Rectal smooth muscle tissue (tissue), 1 donor: ENCODE measurements at regions not wholly inside any gene's neighbourhood (a gene's known extent, or its start where the extent isn't known, plus 50 kb on each side); places are given as distances from the start of the nearest gene placed in this dataset.

Source experiments
- H3K27ac ChIP-seq: one replicate; pipeline ENCODE4 v1.7.0; 2013; ENCODE audit warnings: low read depth, low read length, inconsistent platforms
- H3K27me3 ChIP-seq: one replicate; pipeline ENCODE4 v1.7.0; 2013; ENCODE audit warnings: low read length; ENCODE audit not compliant: control insufficient read depth, insufficient read depth
- H3K36me3 ChIP-seq: one replicate; pipeline ENCODE4 v1.7.0; 2013; ENCODE audit warnings: low read length; ENCODE audit not compliant: control insufficient read depth, insufficient read depth
- H3K4me1 ChIP-seq: one replicate; pipeline ENCODE4 v1.7.0; 2013; ENCODE audit warnings: low read length; ENCODE audit not compliant: control insufficient read depth, insufficient read depth
- H3K4me3 ChIP-seq: one replicate; pipeline ENCODE4 v1.7.0; 2013; ENCODE audit warnings: low read length
- H3K9ac ChIP-seq: one replicate; pipeline ENCODE4 v1.7.0; 2013; ENCODE audit warnings: low read length

DNA sequence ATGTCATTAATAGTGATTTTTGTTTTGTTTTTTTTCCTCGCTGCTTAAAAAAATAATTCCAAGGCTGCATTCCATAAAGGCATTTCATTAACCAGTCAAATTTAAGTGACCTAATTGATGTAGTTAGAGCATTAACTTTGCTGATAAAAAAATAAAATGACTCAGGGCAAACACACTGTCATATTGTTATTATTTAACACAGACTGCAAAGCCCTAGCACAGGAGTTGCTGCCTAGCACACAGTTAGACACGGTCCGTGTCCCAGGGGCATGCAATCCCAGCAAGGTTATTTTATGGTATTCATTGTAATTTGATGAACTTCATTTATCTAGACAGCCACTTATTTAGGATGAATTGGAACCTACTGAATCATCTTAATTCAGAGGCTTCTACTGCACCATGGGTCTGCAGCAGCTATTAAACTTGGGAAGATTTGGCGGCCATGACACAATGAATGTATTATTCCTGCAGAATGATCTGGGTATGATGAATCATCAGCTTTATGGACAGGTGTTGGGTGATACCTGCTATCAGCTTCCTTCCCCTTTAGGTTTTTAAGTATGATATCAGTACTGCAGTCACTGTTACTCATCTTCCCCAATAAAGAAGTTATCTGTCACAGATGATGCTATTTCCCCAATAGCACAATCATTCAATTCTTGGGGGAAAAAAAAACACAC is 182.7 kb downstream of the PPARGC1A start:
- Histone ChIP-seq H3K27me3 (no peaks in the 10 kb centered on the region), H3K36me3 (no peaks in the 10 kb centered on the region), H3K4me1 (no peaks in the 10 kb centered on the region), H3K9ac (no peak overlapping the region), H3K27ac (no peak overlapping the region), H3K4me3 (no peak overlapping the region)

DNA sequence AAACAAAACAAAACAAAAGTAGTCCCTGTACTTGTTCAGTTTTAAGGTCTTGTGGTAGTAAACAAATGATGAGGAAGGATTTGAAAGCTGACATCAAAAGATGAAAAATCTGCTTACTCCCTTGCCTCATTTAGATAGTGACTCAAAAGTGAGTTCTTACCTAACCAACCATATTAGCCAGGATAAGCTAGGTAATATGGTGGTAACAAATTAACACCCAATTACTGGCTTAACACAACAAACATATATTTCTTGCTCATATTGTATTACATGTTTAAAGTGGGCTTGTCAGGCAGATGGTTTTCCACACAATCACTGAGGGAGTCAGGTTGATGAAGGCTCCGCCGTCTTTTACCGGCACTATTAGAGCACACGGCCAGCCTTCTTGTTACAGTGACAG is 189.7 kb downstream of the PPARGC1A start:
- Histone ChIP-seq H3K4me3 (no peak overlapping the region), H3K4me1 (no peaks in the 10 kb centered on the region), H3K27ac (no peak overlapping the region), H3K9ac (no peak overlapping the region), H3K27me3 (no peaks in the 10 kb centered on the region), H3K36me3 (no peaks in the 10 kb centered on the region)

DNA sequence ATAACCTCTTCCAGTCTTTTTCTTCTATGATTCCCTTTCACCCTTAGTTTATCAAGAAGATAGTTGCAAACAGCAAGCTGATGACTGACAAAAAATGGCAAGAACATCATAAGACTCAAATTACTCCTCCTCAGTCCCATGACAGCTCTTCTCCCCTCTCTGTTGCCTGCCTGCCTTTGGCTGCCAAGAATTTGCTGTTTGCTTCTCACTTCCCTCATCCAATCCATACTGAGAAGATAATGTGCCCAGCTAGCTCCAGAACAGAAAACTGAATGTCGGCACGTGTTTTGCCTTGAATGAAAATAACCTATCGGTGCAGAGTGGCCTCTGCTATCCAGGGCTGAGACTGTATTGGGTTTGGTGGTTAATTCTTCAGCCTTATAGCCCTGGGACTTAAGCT is 192.1 kb downstream of the PPARGC1A start:
- H3K36me3 ChIP-seq = no peaks in the 10 kb centered on the region
- no peak overlapping the region for H3K27ac ChIP-seq
- no peak overlapping the region for H3K9ac ChIP-seq
- no peaks in the 10 kb centered on the region for H3K4me1 ChIP-seq
- H3K4me3 ChIP-seq = no peak overlapping the region
- H3K27me3 ChIP-seq = no peaks in the 10 kb centered on the region

DNA sequence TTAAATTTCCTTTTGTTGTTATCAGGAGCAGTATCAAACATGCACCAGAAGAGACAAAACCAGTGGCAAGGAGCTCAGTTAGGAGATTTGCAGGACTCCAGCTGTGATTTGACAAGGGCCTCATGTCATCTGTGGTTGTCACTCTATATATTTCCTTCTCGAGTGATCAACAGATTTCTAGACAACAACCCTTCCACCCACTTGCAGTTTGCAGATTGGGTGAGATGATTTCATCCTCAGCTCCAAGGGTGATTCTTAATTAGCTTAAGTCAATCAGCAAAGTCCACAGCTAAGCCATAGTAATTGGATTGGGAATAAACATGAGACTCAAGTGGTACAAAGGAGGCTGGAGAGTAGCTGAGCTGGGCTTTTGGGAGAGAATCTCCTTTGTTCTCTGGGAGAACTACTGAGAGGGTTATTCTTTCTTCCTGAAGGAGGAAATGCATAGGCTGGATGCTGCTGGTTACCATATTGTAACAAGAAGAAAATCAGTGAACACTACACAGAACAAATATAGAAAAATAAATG is 192.8 kb downstream of the PPARGC1A start:
- Histone ChIP-seq H3K27me3 (no peaks in the 10 kb centered on the region), H3K9ac (no peak overlapping the region), H3K27ac (no peak overlapping the region), H3K4me3 (no peak overlapping the region), H3K4me1 (no peaks in the 10 kb centered on the region), H3K36me3 (no peaks in the 10 kb centered on the region)

DNA sequence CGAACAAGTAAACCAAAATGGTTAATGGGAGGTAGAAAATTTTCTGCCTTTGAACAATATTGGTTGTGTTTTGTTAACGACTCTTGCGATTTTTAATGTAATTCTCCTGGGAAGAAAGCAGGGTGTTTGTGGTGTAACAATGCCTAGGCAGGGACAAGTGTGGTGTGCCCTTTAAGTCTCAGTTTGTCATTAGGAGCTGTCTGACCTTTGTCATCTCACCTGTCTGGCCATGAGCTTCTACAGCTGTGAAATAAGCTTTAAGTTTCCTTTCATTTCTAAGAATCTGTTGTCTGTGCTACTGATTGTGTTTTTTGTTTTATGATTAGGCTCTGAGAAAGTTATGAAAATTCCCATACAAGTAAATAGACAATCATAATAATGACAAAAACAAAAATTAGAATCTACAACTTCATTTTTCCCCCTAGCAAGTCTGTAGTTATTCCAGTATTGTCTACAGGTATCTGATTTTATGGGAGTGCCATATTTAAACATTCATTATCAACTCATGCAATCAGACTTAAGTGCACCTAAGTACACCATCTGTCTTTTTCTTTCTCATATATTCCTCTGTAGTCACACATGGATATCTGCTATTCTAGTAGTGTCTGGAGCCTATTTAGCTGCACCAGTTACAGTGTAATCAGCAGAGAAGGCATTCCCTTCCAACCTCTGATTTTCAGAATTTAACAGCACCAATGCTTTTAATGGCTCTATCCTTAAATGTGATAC is 203.5 kb downstream of the PPARGC1A start:
- Histone ChIP-seq H3K36me3 (no peaks in the 10 kb centered on the region), H3K4me3 (no peak overlapping the region), H3K27ac (no peak overlapping the region), H3K9ac (no peak overlapping the region), H3K27me3 (no peaks in the 10 kb centered on the region), H3K4me1 (no peaks in the 10 kb centered on the region)

DNA sequence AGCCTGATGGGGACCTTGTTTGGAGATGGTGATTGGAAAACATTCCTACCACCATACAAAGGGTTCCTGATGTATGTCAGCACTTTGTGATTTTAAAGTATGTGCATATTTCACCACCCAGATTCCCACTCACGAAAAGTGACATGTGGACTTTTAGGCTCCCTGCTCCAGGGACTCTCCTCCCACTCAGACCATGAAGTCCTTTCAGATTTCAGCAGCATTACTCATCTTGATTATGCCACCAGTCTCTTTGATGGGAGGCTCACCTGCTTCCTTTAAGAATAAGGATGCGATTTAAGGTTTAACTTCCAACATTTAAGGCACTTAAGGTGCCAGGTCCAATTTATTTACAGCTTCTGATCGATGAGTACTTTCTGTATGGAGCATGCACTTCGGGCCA is 204.4 kb downstream of the PPARGC1A start:
- H3K27ac ChIP-seq = no peak overlapping the region
- no peaks in the 10 kb centered on the region for H3K27me3 ChIP-seq
- H3K4me1 ChIP-seq = no peaks in the 10 kb centered on the region

DNA sequence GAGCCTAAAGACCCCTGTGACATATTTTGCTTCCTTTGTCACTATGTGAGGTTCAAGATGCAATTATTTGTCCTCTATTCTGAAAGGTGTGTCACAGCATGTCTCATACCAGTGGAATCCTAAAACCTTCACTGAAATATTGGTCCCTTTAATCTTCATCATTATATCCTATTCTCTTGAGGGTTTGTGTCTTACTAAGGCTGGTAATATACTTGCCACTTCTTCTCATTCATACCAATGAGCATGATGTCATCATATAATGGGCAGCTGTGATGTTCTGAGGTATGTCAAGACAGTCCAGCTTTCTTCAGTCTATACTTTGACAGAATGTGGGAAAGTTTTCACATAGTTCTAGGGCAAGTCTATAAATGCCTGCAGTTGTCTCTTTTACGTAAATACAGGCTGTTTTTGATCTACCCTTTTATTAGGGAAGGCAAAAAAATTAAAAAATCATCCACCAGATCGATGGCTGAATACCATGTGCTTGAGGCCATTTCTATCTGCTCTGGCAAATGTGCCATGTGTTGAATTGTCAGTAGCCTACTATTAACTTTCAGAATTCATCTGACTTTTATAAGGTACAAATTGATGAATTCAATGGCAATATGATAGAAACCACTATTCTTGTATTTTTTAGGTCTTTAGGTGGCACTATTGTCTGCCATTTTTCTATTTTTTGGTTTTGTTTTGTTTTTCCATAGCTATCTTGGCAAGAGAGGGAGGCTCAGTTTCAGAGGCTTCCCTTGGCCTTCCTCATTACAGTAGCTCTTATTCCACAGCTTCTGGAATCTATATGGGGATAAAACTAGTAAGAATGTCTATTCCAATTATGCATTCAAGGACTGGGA is 209.0 kb downstream of the PPARGC1A start:
- no peaks in the 10 kb centered on the region for H3K4me1 ChIP-seq
- H3K27ac ChIP-seq = no peak overlapping the region
- H3K4me3 ChIP-seq = no peak overlapping the region
- H3K9ac ChIP-seq = no peak overlapping the region
- H3K27me3 ChIP-seq = no peaks in the 10 kb centered on the region
- H3K36me3 ChIP-seq = no peaks in the 10 kb centered on the region

More for the DNA sequence above, 204.4 kb downstream of the PPARGC1A start:
- Histone ChIP-seq H3K4me3 (no peak overlapping the region), H3K36me3 (no peaks in the 10 kb centered on the region), H3K9ac (no peak overlapping the region)

DNA sequence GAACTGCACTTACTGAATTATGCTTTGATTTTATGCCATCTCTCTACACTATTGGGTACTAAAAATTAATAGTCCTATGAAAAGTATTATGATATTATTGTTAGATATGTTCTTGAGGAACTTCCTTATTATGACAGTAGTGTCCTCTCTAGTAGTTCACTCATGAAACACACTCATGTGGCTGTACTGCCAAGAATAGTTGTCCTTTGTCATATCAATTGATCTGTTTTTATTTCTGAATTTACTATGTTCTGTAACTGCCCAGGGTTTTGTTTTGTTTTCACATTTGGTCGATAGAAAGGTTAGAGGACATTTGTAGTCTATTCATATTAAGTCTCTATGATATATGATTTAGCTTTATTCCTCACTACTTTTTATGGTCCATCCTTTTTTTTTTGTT is 215.2 kb downstream of the PPARGC1A start:
- H3K4me1 ChIP-seq = no peaks in the 10 kb centered on the region
- H3K9ac ChIP-seq = no peak overlapping the region
- no peak overlapping the region for H3K4me3 ChIP-seq
- no peaks in the 10 kb centered on the region for H3K27me3 ChIP-seq
- H3K36me3 ChIP-seq = no peaks in the 10 kb centered on the region
- no peak overlapping the region for H3K27ac ChIP-seq

DNA sequence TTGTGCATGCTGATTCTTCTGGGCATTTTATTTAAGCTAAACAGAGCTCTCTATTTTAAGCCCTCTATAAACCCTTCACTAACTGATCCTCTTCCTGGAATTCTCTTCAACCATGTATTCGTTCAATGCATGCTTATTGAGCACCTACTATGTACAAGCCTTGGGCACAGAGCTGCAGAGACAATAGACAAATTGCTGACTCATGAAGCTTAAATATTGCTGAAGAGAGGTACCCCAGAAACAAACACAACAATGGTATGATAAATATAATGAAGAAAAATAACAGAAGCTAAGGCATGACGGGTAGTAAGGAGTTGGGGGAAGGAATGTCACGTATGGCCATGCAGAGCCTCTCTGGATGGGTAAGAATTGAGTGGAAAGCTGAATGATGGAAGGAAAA is 222.2 kb downstream of the PPARGC1A start:
- Histone ChIP-seq H3K27ac (no peak overlapping the region), H3K27me3 (no peaks in the 10 kb centered on the region)

DNA sequence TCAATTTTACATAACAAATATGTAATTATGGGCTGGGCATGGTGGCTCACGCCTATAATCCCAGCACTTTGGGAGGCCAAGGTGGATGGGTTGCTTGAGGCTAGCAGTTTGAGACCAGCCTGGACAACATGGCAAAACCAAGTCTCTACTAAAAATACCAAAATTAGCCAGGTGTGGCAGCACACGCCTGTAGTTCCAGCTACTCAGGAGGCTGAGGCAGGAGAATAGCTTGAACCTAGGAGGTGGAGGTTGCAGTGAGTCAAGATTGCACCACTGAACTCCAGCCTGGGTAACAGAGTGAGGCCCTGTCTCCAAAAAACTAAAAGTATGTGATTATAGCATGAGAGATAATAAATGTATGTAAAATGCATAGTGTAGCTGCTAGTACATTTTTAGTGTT is 229.0 kb downstream of the PPARGC1A start:
- Histone ChIP-seq H3K27me3 (no peaks in the 10 kb centered on the region), H3K4me3 (no peak overlapping the region), H3K36me3 (no peaks in the 10 kb centered on the region), H3K4me1 (no peaks in the 10 kb centered on the region), H3K9ac (no peak overlapping the region), H3K27ac (no peak overlapping the region)

More for the DNA sequence above, 222.2 kb downstream of the PPARGC1A start:
- Histone ChIP-seq H3K36me3 (no peaks in the 10 kb centered on the region), H3K9ac (no peak overlapping the region), H3K4me3 (no peak overlapping the region), H3K4me1 (no peaks in the 10 kb centered on the region)

DNA sequence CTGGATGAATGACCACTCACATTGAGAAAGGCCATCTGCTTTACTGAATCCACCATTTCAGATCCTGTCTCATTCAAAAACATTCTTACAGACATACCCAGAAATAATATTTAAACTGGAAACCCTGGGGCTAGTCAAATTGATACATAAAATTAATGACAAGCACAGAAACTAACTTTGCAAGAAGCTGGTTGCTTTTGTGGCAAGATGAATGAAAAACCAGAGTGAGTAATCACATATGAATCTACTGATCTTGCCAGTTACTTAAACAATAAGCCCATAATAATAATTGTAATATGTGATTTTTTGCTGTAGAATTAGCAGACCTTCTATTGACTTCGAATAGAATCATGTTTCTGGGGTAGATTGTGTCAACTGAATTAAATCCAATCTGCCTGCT is 235.1 kb downstream of the PPARGC1A start:
- no peak overlapping the region for H3K4me3 ChIP-seq
- no peak overlapping the region for H3K9ac ChIP-seq
- H3K4me1 ChIP-seq = no peaks in the 10 kb centered on the region
- H3K36me3 ChIP-seq = no peaks in the 10 kb centered on the region
- H3K27me3 ChIP-seq = no peaks in the 10 kb centered on the region
- no peak overlapping the region for H3K27ac ChIP-seq

DNA sequence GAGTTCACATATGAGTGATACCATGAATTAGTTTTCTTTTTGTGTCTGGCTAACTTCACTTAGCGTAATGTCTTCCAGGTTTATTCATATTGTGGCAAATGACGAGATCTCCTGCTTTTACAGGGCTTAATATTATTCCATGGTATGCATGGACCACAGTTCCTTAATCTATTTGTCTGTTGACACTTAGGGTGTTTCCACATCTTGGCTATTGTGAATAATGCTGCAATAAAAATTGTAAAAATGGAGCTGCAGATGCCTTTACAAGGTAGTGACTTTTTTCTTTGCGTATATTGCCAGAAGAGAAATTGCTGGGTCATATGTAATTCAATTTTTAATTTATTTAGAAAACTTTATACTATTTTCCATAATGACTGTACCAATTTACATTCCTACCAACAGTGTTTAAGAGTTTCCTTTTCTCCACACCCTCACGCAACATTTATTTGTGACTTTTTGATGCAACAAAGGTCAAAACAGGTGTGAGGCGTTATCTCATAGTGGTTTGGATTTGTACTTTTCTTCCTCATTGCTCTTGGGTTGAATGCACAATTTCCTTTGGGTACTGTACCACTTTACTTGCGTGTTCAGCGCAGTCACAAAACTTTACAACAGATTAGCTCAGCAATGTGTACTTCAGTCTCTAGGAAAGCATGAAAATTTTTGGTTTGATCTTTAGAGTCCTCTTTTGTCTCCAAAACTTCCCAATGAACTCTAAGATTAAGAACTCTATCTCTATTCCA is 240.8 kb downstream of the PPARGC1A start:
- H3K27ac ChIP-seq = no peak overlapping the region
- no peaks in the 10 kb centered on the region for H3K4me1 ChIP-seq
- no peaks in the 10 kb centered on the region for H3K36me3 ChIP-seq
- H3K27me3 ChIP-seq = no peaks in the 10 kb centered on the region
- no peak overlapping the region for H3K4me3 ChIP-seq
- H3K9ac ChIP-seq = no peak overlapping the region
